Embryonic facial prominence (tissue), 1 donor: ENCODE measurements at regions not wholly inside any gene's neighbourhood (a gene's known extent, or its start where the extent isn't known, plus 50 kb on each side); places are given as distances from the start of the nearest gene placed in this dataset.
"Not testable (repeated sequence)": the region's sequence is repeated elsewhere in the genome, so short reads cannot be mapped to it uniquely, and the experiment has no call there.

Experiments
- DNase-seq: peaks from one replicate; pipeline ENCODE4 v3.0.0-alpha.2; 2016; ENCODE audit errors: extremely low spot score

DNA sequence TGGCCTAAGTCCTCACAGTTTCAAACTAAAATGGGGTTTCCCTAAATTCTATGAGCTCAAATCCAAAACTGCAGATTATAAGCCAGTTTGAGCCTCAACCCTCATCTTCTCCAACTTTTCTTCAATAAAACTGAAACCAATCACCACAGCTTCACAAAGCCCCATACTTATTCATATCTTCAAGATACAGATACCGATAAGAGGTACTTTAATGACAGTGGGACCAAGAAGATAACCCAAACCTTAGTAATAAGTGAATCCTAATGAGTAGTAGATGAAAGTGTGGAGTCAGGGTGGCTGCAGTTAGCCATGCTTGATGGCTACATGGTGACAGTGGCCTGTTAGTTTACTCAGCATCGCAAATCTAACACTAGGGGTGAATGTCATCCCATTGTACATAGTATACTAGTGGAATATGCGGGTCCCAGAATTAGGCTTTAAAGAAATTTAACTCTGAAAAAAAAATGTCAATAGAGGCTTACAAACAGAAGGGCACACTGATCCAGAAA is 395.8 kb upstream of the PHF14 start:
- DNase-seq: no peak

DNA sequence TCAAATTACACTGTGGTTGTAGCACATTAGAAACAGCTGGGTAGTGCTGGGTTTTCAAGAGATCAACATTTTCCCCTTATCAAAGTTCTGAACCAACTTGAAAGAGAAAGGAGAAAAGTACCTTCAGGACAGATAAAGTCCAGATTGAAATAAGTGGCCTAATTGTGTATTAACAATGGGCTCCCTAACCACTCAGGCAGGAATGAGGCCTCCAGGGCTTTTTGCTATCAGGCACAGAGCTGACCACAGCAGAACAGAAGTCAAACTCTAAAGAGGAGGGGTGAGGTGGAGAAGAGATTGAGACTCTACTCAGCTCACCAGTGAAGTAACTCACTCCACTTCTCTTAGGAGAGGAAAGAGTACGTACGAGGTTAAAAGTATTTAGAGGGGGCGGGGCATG is 394.1 kb upstream of the PHF14 start:
- no peak for DNase-seq

GRCh38 chr7:10584886-10585285 is 388.8 kb upstream of the PHF14 start:
- DNase-seq: no peak

GRCh38 chr7:10588084-10588483 is 385.6 kb upstream of the PHF14 start:
- no peak for DNase-seq

GRCh38 chr7:10592604-10593003 is 381.1 kb upstream of the PHF14 start:
- DNase-seq: no peak

GRCh38 chr7:10593080-10593479 is 380.6 kb upstream of the PHF14 start:
- DNase-seq: no peak

DNA sequence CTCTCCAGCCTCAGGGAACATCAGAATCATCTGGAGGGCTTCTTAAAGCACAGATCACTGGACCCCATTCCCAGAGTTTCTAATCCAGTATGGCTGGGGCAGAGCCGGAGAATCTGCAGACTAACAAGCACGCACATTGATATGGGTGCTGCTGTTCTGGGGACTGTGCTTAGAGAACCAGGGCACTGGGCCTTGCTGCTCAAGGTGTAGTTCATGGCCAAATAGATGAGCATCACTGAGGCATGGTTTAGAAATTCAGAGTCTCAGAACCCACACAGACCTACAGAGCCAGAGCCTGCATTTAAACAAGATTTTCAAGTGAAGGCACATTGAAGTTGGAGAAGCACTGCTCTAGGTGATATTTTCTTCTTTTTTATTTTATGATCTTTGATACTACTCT is 376.8 kb upstream of the PHF14 start:
- DNase-seq: no peak

DNA sequence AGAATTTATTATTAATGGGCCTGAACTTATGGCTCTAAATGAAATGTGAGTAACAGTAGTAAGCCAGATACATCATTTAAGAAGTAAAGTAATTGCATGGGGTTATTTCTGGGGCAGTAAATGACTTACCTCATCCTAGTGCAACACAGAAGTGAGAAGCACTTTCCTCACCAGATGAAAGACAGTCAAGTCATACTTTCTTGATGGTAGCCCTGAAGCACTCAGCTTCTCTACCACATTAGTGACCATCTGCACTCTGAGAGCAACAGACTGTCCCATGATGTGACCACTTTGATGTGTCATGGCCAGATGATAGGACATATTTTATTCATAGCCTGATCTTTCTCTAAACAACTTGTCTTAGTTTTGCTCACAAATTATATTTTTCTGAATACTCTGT is 369.5 kb upstream of the PHF14 start:
- no peak for DNase-seq

DNA sequence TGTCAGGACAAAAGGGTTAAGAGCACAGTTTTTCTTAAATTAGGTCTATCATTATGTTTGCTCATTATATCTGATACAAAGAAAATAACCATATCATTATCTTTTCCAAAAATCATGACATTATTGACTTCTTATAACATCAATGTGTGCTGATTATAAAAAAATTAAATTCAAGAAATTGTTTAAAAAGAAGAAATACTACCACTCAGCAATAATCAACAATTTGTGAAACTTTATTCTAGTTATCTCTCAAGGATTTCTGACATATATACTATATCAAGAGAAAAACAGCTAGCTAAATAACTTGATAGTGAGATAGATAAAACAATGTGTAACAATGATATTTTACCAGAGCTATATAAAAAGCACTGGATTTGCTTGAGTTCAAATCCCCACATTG is 360.7 kb upstream of the PHF14 start:
- no peak for DNase-seq

DNA sequence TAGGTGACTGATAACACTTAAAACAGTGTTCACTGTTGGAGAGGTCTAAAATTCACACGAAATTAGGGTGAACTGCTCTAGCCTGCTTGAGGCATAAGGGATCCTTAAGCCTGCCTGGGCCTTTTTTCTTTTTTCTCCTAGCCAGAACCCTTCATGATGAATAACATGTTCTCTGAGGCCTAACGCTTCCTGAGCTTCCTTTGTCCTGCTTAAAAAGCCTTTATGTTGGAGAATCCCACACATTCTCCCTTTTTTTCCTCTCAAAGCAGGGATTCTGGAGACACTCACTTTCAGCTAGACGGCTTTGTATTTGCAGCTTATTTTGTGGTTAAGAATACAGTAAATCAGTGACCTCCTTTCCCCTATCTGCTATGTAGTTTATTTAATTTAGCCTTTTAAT is 354.7 kb upstream of the PHF14 start:
- DNase-seq: no peak

DNA sequence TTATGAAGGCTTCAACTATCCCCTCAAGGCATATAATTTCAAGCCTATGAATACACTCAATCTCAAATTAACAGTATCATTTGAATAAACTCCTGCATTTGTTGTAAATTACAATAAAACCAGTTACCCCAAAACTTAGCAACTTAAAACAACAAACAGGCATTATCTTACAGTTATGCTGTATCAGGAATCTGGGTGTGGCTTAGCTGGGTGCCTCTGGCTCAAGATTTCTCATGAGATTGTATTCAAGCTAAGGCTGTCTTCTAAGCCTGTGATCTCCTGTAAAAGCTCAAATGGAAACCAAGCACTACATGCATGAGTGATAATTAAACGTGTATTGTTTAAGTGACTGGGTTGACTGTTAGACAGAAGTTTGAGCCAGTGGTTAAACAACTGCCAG is 341.0 kb upstream of the PHF14 start:
- DNase-seq: no peak

- DNase-seq: no peak
These were observed 339.4 kb upstream of the PHF14 start for GRCh38 chr7:10634239-10634638.

GRCh38 chr7:10637991-10638390 is 335.7 kb upstream of the PHF14 start:
- DNase-seq: no peak

GRCh38 chr7:10643545-10643944 is 330.1 kb upstream of the PHF14 start:
- no peak for DNase-seq

DNA sequence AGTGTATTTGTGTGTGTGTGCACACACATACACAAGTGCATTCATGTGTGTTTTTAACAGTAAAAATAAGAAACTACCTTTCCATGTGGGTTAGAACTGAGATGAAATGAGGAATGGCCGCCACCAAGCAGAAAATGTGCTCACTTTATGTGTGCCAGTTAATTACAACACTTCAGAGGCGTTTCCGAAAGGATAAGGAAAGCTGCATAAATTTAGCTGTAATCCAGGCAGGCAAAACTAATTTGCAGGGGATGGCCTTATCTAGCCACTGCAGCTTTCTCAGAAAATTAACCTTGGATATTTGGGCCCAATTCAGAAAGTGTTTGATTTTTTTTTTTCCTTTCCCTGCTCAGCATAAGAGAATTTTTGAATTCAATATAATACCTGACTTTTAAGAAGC is 328.8 kb upstream of the PHF14 start:
- DNase-seq: no peak

GRCh38 chr7:10646194-10646593 is 327.5 kb upstream of the PHF14 start:
- no peak for DNase-seq

DNA sequence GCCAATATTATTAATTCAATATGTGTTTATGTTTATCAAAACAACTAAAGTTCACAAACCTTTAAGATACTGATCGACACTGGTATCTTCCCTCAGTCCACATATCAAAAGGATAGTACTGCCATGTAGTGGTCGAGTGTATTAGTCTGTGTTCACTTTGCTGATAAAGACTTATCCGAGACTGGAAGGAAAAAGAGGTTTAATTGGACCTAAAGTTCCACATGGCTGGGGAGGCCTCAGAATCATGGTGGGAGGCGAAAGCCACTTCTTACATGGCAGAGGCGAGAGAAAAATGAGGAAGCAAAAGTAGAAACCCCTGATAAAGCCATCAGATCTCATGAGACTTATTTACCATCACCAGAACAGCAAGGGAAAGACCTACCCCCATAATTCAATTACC is 325.4 kb upstream of the PHF14 start:
- DNase-seq: no peak

GRCh38 chr7:10649120-10649519 is 324.6 kb upstream of the PHF14 start:
- not testable (repeated sequence) for DNase-seq

GRCh38 chr7:10655031-10655430 is 318.6 kb upstream of the PHF14 start:
- DNase-seq: no peak

GRCh38 chr7:10657201-10657600 is 316.5 kb upstream of the PHF14 start:
- no peak for DNase-seq

GRCh38 chr7:10657837-10658236 is 315.8 kb upstream of the PHF14 start:
- no peak for DNase-seq

GRCh38 chr7:10662491-10662890 is 311.2 kb upstream of the PHF14 start:
- no peak for DNase-seq

- DNase-seq: no peak
These were observed 310.4 kb upstream of the PHF14 start for GRCh38 chr7:10662982-10663884.

DNA sequence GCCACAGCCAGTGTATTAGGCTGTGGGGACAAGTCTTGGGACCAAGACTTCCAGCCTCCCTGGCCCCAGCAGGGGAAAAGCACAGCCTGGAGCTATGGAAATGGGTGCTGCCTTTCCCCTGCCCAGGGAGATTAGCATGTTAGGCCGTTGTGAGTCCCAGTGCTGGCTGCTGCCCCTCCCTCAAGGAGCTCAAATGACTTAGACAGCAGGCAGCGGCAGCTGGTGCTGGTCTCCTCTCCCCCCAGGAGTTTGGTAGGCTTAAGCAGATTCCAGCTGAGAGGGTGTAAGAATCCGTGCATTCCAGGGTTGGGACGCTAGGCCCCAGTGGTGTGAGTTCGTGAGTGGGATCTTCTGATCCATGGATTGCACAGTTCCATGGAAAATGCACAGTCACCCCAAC is 301.5 kb upstream of the PHF14 start:
- no peak for DNase-seq
